Neural crest cell (in vitro differentiated cells): ENCODE measurements at regions not wholly inside any gene's neighbourhood (a gene's known extent, or its start where the extent isn't known, plus 50 kb on each side); places are given as distances from the start of the nearest gene placed in this dataset.

Experiments used
- DNase-seq: peaks from one replicate; pipeline ENCODE4 v3.0.0; 2021; ENCODE audit warnings: low read depth, mixed read lengths, low spot score
- H3K27ac Mint-ChIP-seq: one replicate; pipeline ENCODE4 v1.8.0; 2021; ENCODE audit warnings: mild to moderate bottlenecking, mixed read lengths; ENCODE audit not compliant: unreplicated experiment
- H3K27me3 Mint-ChIP-seq: 2 replicates; pipeline ENCODE4 v1.8.0; 2021; ENCODE audit warnings: low read depth, mild to moderate bottlenecking, mixed read lengths
- H3K36me3 Mint-ChIP-seq: 2 replicates; pipeline ENCODE4 v1.8.0; 2021; ENCODE audit warnings: low read depth, mild to moderate bottlenecking, mixed read lengths
- H3K4me1 Mint-ChIP-seq: 2 replicates; pipeline ENCODE4 v1.8.0; 2021; ENCODE audit warnings: mixed read lengths
- H3K4me3 Mint-ChIP-seq: one replicate; pipeline ENCODE4 v1.8.0; 2021; ENCODE audit warnings: mild to moderate bottlenecking, mixed read lengths
- H3K9me3 Mint-ChIP-seq: 2 replicates; pipeline ENCODE4 v1.8.0; 2021; ENCODE audit warnings: mixed read lengths
- CTCF ChIP-seq: fragments of 200-600 bp; sonication (generic); conservative IDR thresholded peaks from 2 replicates; pipeline ENCODE4 v1.5.0; 2021; ENCODE audit warnings: antibody characterized with exemption, mild to moderate bottlenecking

GRCh38 chr14:50001151-50001998 lies 108.5 kb downstream of the ARF6 start:
- Mint-ChIP-seq H3K4me1 (peaks cover 42% of the 10 kb centered on the region), H3K27me3 (peaks cover 58% of the 10 kb centered on the region)

GRCh38 chr14:50001999-50002925 lies 109.4 kb downstream of the ARF6 start:
- Mint-ChIP-seq H3K4me3 (peak overlapping the region; percentile 64), H3K4me1 (peaks cover 42% of the 10 kb centered on the region), H3K27me3 (peaks cover 58% of the 10 kb centered on the region), H3K9me3 (no peaks in the 10 kb centered on the region), H3K36me3 (no peaks in the 10 kb centered on the region), H3K27ac (no peak overlapping the region)
- no peak for TF ChIP-seq CTCF
- DNase-seq = no peak

More at GRCh38 chr14:50001151-50001998, 108.5 kb downstream of the ARF6 start:
- Mint-ChIP-seq H3K4me3 (peak overlapping the region; percentile 64), H3K27ac (no peak overlapping the region), H3K36me3 (no peaks in the 10 kb centered on the region), H3K9me3 (no peaks in the 10 kb centered on the region)
- TF ChIP-seq CTCF = no peak
- DNase-seq = no peak

DNA sequence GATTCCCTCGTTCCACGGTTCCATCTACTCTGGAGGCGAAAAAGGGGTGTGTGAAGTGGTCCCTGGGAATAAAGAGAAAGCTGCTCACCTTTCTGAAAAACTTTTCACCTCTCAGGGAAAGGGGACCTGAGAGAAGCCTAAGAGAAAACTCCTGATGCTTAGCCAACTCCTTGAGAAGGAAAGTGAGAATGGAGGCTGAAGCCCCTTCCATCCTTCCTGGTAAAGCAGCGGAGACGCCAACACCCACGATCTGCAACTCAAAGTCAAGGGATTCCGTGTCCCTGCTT lies 110.0 kb downstream of the ARF6 start:
- Mint-ChIP-seq H3K4me3 (peak overlapping the region; percentile 64), H3K27ac (peak overlapping the region; percentile 23), H3K4me1 (peaks cover 42% of the 10 kb centered on the region), H3K27me3 (peaks cover 58% of the 10 kb centered on the region), H3K9me3 (no peaks in the 10 kb centered on the region), H3K36me3 (no peaks in the 10 kb centered on the region)
- TF ChIP-seq CTCF = no peak
- no peak for DNase-seq

- H3K4me1 Mint-ChIP-seq = peaks cover 42% of the 10 kb centered on the region
Measured at GRCh38 chr14:50003213-50004021, 110.5 kb downstream of the ARF6 start.

More at GRCh38 chr14:50003213-50004021, 110.5 kb downstream of the ARF6 start:
- no peaks in the 10 kb centered on the region for H3K36me3 Mint-ChIP-seq
- peak; percentile 34 for DNase-seq
- peak; percentile 11 for TF ChIP-seq CTCF
- H3K9me3 Mint-ChIP-seq = no peaks in the 10 kb centered on the region
- peaks cover 58% of the 10 kb centered on the region for H3K27me3 Mint-ChIP-seq
- H3K4me3 Mint-ChIP-seq = peak overlapping the region; percentile 75
- H3K27ac Mint-ChIP-seq = peak overlapping the region; percentile 23
